Thoracic aorta (tissue), 2 donors: ENCODE measurements at regions not wholly inside any gene's neighbourhood (a gene's known extent, or its start where the extent isn't known, plus 50 kb on each side); places are given as distances from the start of the nearest gene placed in this dataset.

ENCODE experiments used
- ATAC-seq: fragments of 150-250 bp; one replicate; pipeline ENCODE4 v1.8.0; 2017; ENCODE audit warnings: low read depth; ENCODE audit not compliant: insufficient number of reproducible peaks, low FRiP score
- DNase-seq: peaks from one replicate; pipeline ENCODE4 v3.0.0-alpha.2; 2020; ENCODE audit warnings: low spot score
- H3K27ac ChIP-seq, 2 donors: fragments of 200-600 bp; sonication (generic); 1 replicate in 1 of 2; 2 replicates in 1 of 2; pipeline ENCODE4 v1.5.1; 2016; ENCODE audit warnings: mild to moderate bottlenecking in 2 of 2, moderate library complexity in 2 of 2
- H3K27me3 ChIP-seq: fragments of 200-600 bp; sonication (generic); replicated peaks from 2 replicates; pipeline ENCODE4 v1.6.0; 2016; ENCODE audit warnings: mild to moderate bottlenecking; ENCODE audit not compliant: insufficient read depth
- H3K36me3 ChIP-seq: fragments of 200-600 bp; sonication (generic); one replicate; pipeline ENCODE4 v1.5.1; 2016
- H3K4me1 ChIP-seq, 2 donors: fragments of 200-600 bp; sonication (generic); 1 replicate in 1 of 2; 2 replicates in 1 of 2; pipeline versions ENCODE4 v1.5.1 to v1.6.0; 2016; ENCODE audit warnings: low read depth in 2 of 2, mild to moderate bottlenecking in 1 of 2; ENCODE audit not compliant: control insufficient read depth in 1 of 2
- H3K4me3 ChIP-seq: fragments of 200-600 bp; sonication (generic); 2 replicates; pipeline ENCODE4 v1.5.1; 2016; ENCODE audit warnings: mild to moderate bottlenecking
- H3K9me3 ChIP-seq: fragments of 200-600 bp; sonication (generic); 2 replicates; pipeline ENCODE4 v1.5.1; 2016
- TF ChIP-seq, protein P1 (sequence below): fragments of 200-600 bp; sonication (generic); IDR thresholded peaks from one replicate; pipeline ENCODE4 v1.5.1; 2019; ENCODE audit warnings: antibody characterized with exemption

DNA sequence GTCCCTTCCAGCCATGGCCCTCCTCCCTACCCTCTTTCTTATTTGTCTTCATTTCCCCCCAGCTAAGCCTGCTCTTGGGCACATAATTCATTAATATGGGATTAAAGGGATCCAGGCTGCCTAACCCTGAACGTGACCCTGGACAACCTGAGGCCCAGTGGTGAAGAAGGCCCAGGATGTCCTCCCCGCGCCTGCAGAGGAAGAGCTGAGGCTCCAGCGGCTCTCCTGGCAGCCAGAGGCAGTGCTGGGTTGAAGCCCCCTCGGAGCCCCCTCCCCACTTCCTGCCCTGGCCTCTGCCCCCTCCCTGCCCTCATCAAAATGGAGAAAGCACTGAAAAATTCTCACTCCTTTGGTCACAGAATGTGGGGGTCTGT, 96.5 kb upstream of the ATP2B2 start:
- Histone ChIP-seq H3K27me3 (no peaks in the 10 kb centered on the region), H3K27ac (no peak overlapping the region), H3K4me3 (no peak overlapping the region), H3K36me3 (no peaks in the 10 kb centered on the region), H3K4me1 (no peaks in the 10 kb centered on the region), H3K9me3 (no peaks in the 10 kb centered on the region)
- ATAC-seq (no peak), DNase-seq (no peak)
- TF ChIP-seq, protein P1, sequence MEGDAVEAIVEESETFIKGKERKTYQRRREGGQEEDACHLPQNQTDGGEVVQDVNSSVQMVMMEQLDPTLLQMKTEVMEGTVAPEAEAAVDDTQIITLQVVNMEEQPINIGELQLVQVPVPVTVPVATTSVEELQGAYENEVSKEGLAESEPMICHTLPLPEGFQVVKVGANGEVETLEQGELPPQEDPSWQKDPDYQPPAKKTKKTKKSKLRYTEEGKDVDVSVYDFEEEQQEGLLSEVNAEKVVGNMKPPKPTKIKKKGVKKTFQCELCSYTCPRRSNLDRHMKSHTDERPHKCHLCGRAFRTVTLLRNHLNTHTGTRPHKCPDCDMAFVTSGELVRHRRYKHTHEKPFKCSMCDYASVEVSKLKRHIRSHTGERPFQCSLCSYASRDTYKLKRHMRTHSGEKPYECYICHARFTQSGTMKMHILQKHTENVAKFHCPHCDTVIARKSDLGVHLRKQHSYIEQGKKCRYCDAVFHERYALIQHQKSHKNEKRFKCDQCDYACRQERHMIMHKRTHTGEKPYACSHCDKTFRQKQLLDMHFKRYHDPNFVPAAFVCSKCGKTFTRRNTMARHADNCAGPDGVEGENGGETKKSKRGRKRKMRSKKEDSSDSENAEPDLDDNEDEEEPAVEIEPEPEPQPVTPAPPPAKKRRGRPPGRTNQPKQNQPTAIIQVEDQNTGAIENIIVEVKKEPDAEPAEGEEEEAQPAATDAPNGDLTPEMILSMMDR = no peak

DNA sequence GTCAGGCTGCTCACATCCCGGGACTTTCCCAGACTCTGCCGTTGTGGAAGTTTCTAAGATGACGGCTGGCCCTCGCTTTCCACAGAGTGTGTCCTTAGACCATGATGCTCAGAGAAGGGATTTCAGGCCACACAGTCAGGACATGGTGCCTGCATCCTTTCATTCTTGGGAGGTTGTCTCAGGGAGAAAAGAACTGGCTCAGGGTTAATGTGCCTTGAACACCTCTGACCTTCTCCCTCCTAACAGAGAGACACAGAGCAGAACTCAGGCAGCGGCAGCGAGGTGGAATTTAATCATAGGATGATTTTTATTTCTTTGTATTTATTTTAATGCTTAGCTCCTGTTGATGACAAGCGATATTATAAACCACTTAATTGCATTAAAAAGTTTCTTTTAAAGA, 96.9 kb upstream of the ATP2B2 start:
- H3K27me3 ChIP-seq = no peaks in the 10 kb centered on the region
- H3K27ac ChIP-seq = no peak overlapping the region
- TF ChIP-seq, protein P1 = no peak
- H3K4me3 ChIP-seq = no peak overlapping the region
- no peaks in the 10 kb centered on the region for H3K9me3 ChIP-seq
- no peaks in the 10 kb centered on the region for H3K4me1 ChIP-seq
- H3K36me3 ChIP-seq = no peaks in the 10 kb centered on the region
- ATAC-seq = no peak
- DNase-seq = no peak

DNA sequence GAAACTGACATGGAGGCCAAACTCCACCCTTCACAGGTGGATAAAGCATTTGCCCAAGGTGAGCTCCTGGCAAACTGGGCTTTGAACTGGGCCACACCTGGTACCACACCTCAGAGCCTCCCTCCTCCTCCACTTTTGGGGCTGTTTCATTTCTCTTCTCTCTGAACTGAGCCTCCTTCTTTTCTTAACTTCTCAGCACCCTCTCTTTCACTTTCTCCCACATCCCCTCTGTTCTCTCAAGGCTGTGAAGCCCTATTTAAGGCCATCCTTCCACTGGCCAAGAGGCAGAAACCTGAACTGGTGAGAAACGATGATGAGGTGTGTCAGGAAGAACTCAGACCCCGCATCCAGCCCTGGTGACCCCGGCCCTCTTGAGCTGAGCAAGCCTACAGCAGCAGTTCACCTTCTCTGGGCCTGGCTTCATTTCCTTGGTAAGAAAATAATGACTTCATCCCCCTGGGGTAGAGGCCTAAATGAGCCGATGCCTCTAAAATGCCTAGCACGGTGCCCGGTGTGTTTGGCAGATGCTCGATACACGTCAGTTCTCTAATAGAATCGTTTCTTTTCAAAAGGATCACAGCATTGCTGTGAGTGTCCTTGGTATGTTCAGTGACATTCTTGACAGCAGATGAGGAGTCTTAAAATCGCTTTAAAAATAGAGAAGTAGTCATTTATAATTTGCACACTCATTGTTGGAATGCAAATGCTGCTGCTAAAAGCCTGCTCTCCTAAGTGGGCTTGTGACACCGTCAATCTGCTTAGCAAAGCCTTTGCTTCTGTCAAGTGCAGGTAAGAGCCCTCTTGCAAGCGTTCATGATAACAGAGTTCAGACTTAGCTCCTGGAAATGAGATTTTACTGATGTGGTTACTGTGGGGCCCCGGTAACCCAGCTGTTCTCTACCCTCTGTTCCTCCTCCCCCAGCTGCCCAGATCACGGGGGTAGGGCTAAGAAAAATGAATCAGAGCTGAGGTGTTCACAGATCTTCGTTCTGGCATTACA, 97.7 kb upstream of the ATP2B2 start:
- DNase-seq (no peak), ATAC-seq (no peak)
- Histone ChIP-seq H3K4me3 (no peak overlapping the region), H3K27me3 (no peaks in the 10 kb centered on the region), H3K9me3 (no peaks in the 10 kb centered on the region), H3K36me3 (no peaks in the 10 kb centered on the region), H3K4me1 (no peaks in the 10 kb centered on the region), H3K27ac (no peak overlapping the region)
- TF ChIP-seq, protein P1 = no peak

DNA sequence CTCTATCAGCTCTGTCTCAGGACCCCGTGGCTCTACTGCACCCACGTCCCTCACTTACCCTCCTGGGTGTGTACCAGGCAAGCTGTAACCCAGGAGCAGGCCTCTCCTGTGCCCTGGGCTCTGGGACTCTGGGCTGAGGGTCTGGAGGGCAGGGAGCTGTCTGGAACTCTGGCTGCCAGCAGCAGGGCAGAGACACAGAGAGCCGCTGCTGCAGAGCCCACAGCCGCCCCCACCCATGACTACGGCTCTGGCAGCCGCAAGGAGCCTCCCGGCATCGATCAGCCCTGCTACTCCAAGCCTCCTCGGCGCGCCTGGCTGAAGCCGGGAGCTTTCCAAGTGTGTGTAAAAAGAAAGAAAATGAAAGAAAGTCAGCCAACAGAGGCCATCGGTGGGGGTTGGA, 103.7 kb upstream of the ATP2B2 start:
- TF ChIP-seq, protein P1 = no peak
- Histone ChIP-seq H3K4me1 (no peaks in the 10 kb centered on the region), H3K9me3 (peaks cover 6% of the 10 kb centered on the region), H3K4me3 (no peak overlapping the region), H3K27me3 (no peaks in the 10 kb centered on the region), H3K36me3 (no peaks in the 10 kb centered on the region), H3K27ac (no peak overlapping the region)
- DNase-seq = no peak
- ATAC-seq = no peak

DNA sequence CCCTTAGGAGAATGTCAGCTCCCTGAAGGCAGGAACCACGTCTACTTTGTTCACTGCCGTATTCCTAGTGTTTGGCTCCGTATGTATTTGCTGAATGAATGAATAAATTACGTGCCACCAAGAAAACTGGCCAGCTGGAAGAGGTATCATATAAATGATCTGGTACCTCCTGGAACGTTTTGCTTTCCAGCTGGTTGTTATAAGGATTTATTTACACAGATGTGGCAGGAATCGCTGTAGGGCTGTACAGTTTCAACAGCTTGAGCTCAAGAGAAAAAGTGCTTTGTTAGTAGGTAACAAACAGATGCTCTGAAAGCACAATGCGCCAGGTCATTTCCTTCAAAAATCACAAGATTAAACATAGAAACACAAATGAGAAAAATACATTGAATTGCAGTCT, 108.8 kb upstream of the ATP2B2 start:
- no peak for DNase-seq
- TF ChIP-seq, protein P1 = no peak
- Histone ChIP-seq H3K9me3 (peaks cover 6% of the 10 kb centered on the region), H3K27ac (no peak overlapping the region), H3K4me1 (no peaks in the 10 kb centered on the region), H3K36me3 (no peaks in the 10 kb centered on the region), H3K27me3 (no peaks in the 10 kb centered on the region), H3K4me3 (no peak overlapping the region)
- ATAC-seq = no peak
